AG08396 (cell line): ENCODE measurements at regions not wholly inside any gene's neighbourhood (a gene's known extent, or its start where the extent isn't known, plus 50 kb on each side); places are given as distances from the start of the nearest gene placed in this dataset.

ENCODE experiments used
- DNase-seq: peaks from one replicate; pipeline ENCODE4 v3.0.0; 2012; ENCODE audit warnings: low spot score, mixed read lengths

GRCh38 chr10:79012567-79012966, 56.2 kb upstream of the ZMIZ1 start:
- no peak for DNase-seq

DNA sequence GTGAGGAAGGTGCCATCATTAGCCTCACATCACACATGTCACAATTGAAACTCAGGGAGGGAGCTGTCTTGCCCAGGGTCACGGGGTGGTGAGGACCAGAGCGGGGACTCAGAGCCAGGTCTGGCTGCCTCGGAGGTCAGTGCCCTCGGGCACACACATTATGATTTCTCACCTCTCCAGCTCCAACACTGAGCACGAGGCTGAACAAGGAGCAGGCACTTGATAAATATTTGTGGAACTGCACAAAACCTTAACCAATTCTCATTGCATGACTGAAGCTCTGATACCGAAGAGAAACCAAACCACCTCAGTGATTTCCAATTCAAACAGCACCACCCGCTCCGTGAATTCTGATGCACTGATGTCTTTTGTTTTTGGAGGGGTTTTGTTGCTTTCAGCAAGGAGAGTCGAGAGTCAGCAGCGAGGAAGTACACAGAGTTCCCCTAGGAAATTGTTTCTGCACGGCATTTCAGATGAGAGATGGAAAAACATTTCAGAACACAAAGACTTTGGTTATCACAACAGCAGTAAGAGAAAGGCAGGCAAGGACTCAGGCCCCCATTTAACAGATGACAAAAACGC, 55.3 kb upstream of the ZMIZ1 start:
- DNase-seq: no peak

DNA sequence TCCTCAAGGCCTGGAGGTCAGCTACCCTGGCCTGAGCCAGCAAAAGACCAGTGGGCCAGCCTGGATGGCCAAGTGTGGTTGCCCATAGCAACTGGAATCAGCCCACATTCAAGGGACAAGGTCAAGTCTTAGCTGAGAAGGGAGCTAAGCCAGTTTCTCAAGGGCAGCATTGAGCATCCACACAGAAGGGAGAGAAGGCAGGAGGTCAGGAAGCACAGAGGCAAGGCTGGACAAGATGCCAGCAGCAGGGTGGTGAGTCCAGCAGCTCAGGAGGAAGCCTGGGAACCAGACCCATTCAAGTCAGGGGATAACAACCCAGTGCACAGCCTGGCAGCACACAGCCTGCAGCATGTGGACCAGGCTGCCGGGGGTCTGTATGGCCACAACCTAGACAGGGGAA, 54.0 kb upstream of the ZMIZ1 start:
- DNase-seq: no peak

DNA sequence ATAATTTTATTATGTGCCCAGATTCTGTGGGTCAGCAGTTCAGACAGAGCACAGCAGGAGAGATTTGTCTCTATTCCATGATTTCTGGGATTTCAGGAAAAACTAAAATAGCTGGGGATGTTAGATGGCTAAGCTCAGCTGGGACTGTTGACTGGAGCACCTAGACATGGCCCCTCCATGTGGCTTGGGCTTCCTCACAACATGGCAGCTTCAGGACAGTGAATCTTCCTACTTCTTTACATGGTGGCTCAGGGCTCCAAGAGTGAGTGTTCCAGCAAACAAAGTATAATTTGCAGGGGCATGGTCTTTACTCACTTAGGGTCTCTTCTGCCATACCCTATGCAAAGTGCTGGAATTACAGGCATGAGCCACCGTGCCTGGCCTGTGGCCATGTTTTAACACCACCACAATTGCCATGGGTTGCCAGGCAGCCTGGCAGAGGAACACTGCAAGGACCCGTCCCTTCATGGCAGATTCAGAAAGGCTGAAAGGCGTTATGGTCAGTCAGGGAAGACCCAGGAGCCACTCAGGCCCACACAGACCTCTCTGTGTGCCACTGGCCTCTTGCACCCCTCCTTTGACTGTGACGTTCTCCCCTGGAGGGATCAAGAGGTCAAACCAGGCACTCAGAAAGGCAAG, 50.8 kb upstream of the ZMIZ1 start:
- DNase-seq: no peak

DNA sequence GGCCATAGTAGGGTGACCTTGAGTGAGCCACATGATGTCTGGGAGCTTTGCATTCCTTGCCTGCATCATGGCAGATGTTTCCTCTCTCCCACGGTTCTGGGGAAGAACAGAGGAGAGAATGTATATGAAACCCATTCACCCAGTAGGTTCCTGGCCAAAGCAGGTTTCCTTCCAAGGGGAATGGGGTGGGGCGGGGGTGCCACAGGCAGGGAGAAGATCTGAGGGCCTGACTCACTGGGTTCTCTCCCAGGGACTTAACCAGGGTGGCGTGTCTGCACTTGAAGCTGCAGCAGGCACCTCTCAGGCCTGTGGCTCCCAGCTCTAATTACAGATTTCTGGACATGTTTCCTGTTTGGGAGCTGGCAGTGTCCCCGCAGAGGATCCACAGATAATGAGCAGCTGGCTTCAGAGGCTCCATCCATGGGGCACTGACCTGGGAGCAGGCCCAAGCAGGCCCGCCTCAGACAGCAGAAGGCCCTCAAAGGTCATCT, 50.2 kb upstream of the ZMIZ1 start:
- DNase-seq: no peak
